ENCODE measurements at regions not wholly inside any gene's neighbourhood (a gene's known extent, or its start where the extent isn't known, plus 50 kb on each side); places are given as distances from the start of the nearest gene placed in this dataset.
"Not testable (repeated sequence)": the region's sequence is repeated elsewhere in the genome, so short reads cannot be mapped to it uniquely, and the experiment has no call there.

- DNase-seq (ENCODE audit: low read depth) = no peak
Observed at GRCh38 chr13:62839338-62839737, 1423.7 kb upstream of the PCDH20 start.

GRCh38 chr13:62838929-62839328 lies 1423.3 kb upstream of the PCDH20 start:
- DNase-seq (ENCODE audit: low read depth) = no peak

- no peak for DNase-seq (ENCODE audit: low read depth)
Observed at GRCh38 chr13:62837895-62838294, 1422.2 kb upstream of the PCDH20 start.

GRCh38 chr13:62829486-62829885 lies 1413.8 kb upstream of the PCDH20 start:
- no peak for DNase-seq (ENCODE audit: low read depth)

DNA sequence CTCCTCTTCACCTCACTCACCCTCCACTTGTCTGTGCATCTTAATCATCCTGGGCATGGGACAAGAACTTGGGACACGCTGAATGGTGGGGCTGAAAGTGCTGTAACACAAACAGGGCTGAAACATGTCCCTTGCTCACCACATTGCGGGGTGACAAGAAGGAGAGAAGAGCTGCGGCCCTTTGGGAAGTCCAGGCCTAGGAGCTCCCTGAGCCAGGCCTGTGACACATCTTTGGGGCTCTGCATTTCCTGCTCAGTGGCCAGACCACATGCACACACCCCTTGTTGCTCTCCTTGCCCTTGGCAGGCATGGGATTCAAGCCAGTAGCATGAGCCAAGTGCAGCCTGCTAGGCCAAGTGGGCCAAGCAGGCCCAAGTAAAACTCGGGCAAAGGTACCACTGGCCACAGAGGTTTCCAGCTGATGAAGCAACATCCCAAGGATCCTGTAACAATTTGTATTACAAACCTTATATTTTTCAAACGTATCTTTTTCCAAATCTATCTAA lies 1384.3 kb upstream of the PCDH20 start:
- DNase-seq (ENCODE audit: low read depth) = no peak

- DNase-seq (ENCODE audit: low read depth) = no peak
Observed at GRCh38 chr13:62799038-62799535, 1383.4 kb upstream of the PCDH20 start.

- no peak for DNase-seq (ENCODE audit: low read depth)
Observed at GRCh38 chr13:62793850-62794249, 1378.2 kb upstream of the PCDH20 start.

DNA sequence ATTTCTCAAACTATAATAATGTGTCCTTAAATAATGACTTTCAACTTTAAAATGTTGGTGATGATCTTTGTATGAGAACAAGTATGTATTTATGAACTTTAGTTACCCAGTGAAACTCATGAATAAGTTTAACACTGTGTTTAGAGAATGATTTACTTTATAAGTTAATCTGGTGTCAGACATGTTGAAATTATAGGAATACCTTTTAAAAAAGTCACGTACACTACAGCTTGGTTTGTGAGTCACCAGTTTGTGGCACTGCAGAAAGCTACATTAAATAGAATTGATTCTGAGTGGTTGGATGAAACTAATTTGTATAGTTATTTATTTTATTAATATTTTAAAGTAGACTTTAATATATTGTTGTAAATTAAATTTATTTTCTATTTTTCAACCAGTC lies 1366.2 kb upstream of the PCDH20 start:
- DNase-seq (ENCODE audit: low read depth) = no peak

- no peak for DNase-seq (ENCODE audit: low read depth)
Observed at GRCh38 chr13:62779161-62779560, 1363.5 kb upstream of the PCDH20 start.

GRCh38 chr13:62767473-62767872 lies 1351.8 kb upstream of the PCDH20 start:
- no peak for DNase-seq (ENCODE audit: low read depth)

GRCh38 chr13:62760724-62761123 lies 1345.1 kb upstream of the PCDH20 start:
- no peak for DNase-seq (ENCODE audit: low read depth)

GRCh38 chr13:62747629-62748028 lies 1332.0 kb upstream of the PCDH20 start:
- DNase-seq (ENCODE audit: low read depth) = peak; percentile 9

DNA sequence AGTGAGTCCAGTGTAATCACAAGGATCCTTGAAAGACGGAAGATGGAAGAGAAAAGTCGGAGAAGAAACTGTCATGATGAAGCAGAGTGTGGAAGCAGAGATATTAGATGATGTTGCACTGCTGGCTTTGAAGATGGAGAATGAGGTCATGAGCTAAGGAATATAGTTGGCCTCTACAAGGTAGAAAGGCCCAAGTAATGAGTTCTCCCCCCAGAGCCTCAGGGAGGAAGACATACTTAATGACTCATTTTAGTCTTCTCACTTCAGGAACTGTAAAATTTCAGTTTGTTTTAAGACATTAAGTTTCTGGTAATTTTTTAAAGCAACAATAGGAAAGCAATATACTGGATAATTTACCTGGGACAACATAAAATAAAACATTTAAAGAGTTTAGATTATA lies 1331.5 kb upstream of the PCDH20 start:
- peak; percentile 2 for DNase-seq (ENCODE audit: low read depth)

DNA sequence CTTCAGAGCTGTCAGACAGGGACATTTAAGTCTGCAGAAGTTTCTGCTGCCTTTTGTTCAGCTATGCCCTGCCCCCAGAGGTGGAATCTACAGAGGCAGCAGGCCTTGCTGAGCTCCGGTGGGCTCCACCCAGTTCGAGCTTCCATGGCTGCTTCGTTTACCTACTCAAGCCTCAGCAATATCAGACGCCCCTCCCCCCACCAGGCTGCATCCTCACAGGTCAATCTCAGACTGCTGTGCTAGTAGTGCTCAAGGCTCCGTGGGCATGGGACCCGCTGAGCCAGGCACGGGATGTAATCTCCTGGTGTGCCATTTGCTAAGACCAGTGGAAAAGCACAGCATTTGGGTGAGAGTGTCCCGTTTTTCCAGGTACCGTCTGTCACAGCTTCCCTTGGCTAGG lies 1314.1 kb upstream of the PCDH20 start:
- not testable (repeated sequence) for DNase-seq (ENCODE audit: low read depth)

- no peak for DNase-seq (ENCODE audit: low read depth)
Observed at GRCh38 chr13:62721893-62722292, 1306.2 kb upstream of the PCDH20 start.

- DNase-seq (ENCODE audit: low read depth) = not testable (repeated sequence)
Observed at GRCh38 chr13:62711948-62712347, 1296.3 kb upstream of the PCDH20 start.

DNA sequence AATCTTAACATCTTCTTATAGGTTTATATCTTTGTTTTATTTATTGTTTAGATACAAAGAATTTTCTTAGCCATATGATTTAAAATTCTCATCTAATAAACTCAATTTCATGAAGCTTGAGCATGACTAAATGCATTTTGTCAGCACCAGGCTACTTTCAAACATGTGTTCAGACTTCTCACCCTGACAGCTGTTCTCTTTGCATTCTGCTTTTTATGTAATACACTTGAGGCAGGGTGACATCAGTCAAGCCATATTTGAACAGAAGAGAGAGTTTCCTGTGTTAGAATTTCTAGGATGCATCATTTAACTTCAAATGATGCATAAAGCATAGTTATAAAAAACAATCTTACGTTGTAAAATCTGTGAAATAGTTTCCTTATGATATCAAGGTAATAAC lies 1295.1 kb upstream of the PCDH20 start:
- no peak for DNase-seq (ENCODE audit: low read depth)

DNA sequence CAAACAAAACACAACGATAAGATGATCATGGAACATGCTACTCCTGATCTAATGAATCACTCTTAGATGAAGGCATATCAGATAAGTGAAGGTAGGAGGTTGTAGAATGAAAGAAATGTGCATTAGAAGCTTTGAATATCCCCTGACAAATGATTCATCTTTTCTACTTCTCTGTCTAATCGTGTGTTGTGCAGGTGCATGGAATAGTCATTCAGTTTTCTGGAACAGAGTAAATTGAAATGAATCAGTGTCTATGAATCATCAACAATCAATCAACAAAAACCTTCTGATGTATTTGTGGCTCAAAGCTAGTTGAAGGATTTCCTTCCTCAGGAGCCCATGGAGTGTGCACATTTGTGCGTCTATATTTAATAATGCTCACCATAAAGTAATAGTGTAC lies 1290.4 kb upstream of the PCDH20 start:
- no peak for DNase-seq (ENCODE audit: low read depth)

DNA sequence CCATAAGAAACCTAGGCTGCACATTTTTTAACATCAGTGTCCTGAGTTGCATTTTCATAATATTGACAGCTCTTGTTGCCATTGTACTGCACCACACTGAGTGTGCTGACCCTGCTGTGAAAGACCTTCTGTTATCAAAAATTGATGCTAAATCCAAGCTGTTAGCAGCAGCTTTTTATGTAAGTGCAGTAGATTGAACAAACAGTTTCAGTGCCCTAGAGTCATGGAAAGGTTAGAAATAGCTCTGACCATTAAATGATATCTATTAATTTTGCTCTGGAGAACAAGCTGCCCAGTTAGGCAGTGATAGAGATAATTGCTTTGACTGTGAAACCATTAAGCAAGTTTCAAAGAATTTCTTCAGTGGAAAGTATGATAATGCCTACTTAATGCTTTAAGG lies 1289.2 kb upstream of the PCDH20 start:
- DNase-seq (ENCODE audit: low read depth) = no peak

GRCh38 chr13:62702502-62702901 lies 1286.9 kb upstream of the PCDH20 start:
- no peak for DNase-seq (ENCODE audit: low read depth)

- DNase-seq (ENCODE audit: low read depth) = no peak
Observed at GRCh38 chr13:62697701-62698100, 1282.1 kb upstream of the PCDH20 start.

GRCh38 chr13:62696490-62696889 lies 1280.8 kb upstream of the PCDH20 start:
- DNase-seq (ENCODE audit: low read depth) = no peak

GRCh38 chr13:62687732-62688131 lies 1272.1 kb upstream of the PCDH20 start:
- no peak for DNase-seq (ENCODE audit: low read depth)

- no peak for DNase-seq (ENCODE audit: low read depth)
Observed at GRCh38 chr13:62684359-62684758, 1268.7 kb upstream of the PCDH20 start.

Measured in Daoy (cell line).